HL-60 (cell line): ENCODE measurements at regions not wholly inside any gene's neighbourhood (a gene's known extent, or its start where the extent isn't known, plus 50 kb on each side); places are given as distances from the start of the nearest gene placed in this dataset.

Source experiments
- DNase-seq, 2 experiments: peaks; one replicate each; pipeline ENCODE4 v3.0.0-alpha.2; 2010 to 2020; ENCODE audit warnings: low read depth in 1 of 2, low spot score in 1 of 2
- H3K27ac ChIP-seq: fragments of 250-450 bp; sonication (Bioruptor Pico); replicated peaks from 2 replicates; pipeline ENCODE4 v1.5.1; 2020; ENCODE audit warnings: mild to moderate bottlenecking, moderate library complexity
- H3K27me3 ChIP-seq: fragments of 250-450 bp; sonication (Bioruptor Pico); 2 replicates; pipeline ENCODE4 v1.5.1; 2021; ENCODE audit warnings: mild to moderate bottlenecking, moderate library complexity; ENCODE audit not compliant: insufficient read depth, poor library complexity, severe bottlenecking
- H3K4me3 ChIP-seq: replicated peaks from 2 replicates; pipeline ENCODE4 v1.5.1; 2011; ENCODE audit warnings: mild to moderate bottlenecking, control low read depth, low read length; ENCODE audit not compliant: insufficient read depth
- CTCF ChIP-seq: IDR thresholded peaks from one replicate; pipeline ENCODE4 v1.5.1; 2011; ENCODE audit warnings: low read length, control low read depth, inconsistent platforms; ENCODE audit not compliant: insufficient read depth
- GABPA ChIP-seq: IDR thresholded peaks from 2 replicates; pipeline ENCODE4 v1.6.1; 2012; ENCODE audit warnings: low read depth
- POLR2AphosphoS5 ChIP-seq: IDR thresholded peaks from 2 replicates; pipeline ENCODE4 v1.6.1; 2012; ENCODE audit warnings: low read depth
- REST ChIP-seq: IDR thresholded peaks from 2 replicates; pipeline ENCODE4 v1.6.1; 2012; ENCODE audit warnings: low read depth; ENCODE audit not compliant: insufficient replicate concordance
- SPI1 ChIP-seq: IDR thresholded peaks from 2 replicates; pipeline ENCODE4 v1.6.1; 2012; ENCODE audit warnings: low read depth, mild to moderate bottlenecking, borderline replicate concordance

- Histone ChIP-seq H3K4me3 (no peak overlapping the region), H3K27ac (no peak overlapping the region), H3K27me3 (no peaks in the 10 kb centered on the region)
- TF ChIP-seq REST (no peak), CTCF (no peak), POLR2AphosphoS5 (no peak), GABPA (no peak), SPI1 (no peak)
- DNase-seq, result no peak
Measured at GRCh38 chr21:16573578-16573977, 843.8 kb downstream of the USP25 start.

- TF ChIP-seq POLR2AphosphoS5 (no peak), SPI1 (no peak), GABPA (no peak), CTCF (no peak), REST (no peak)
- Histone ChIP-seq H3K27me3 (no peaks in the 10 kb centered on the region), H3K27ac (no peak overlapping the region), H3K4me3 (no peak overlapping the region)
- no peak for DNase-seq
Measured at GRCh38 chr21:16577975-16578374, 848.2 kb downstream of the USP25 start.

GRCh38 chr21:16578912-16579311 is 849.1 kb downstream of the USP25 start:
- TF ChIP-seq POLR2AphosphoS5 (no peak), REST (no peak), GABPA (no peak), SPI1 (no peak), CTCF (no peak)
- no peak overlapping the region for H3K27ac ChIP-seq
- DNase-seq, result no peak
- H3K4me3 ChIP-seq, result no peak overlapping the region
- H3K27me3 ChIP-seq, result no peaks in the 10 kb centered on the region
